SK-N-SH (cell line): ENCODE measurements at regions not wholly inside any gene's neighbourhood (a gene's known extent, or its start where the extent isn't known, plus 50 kb on each side); places are given as distances from the start of the nearest gene placed in this dataset.

Experiments used
- CTCF ChIA-PET: fragments of 300-600, 350-600 bp; formaldehyde crosslinking; extraction: SDS; loops from one replicate; lab custom pipeline; 2021; lab: Yijun Ruan, JAX
- POLR2A ChIA-PET: fragments of 350-600 bp; sonication (Branson Sonifier 250); formaldehyde crosslinking; extraction: SDS; loops from one replicate; lab custom pipeline; 2020; ENCODE audit warnings: antibody characterized with exemption, inconsistent platforms; lab: Yijun Ruan, JAX
- DNase-seq: peaks from one replicate; pipeline ENCODE4 v3.0.0; 2012
- H2AFZ ChIP-seq: fragments of 200-600 bp; sonication (generic); 2 replicates; pipeline ENCODE4 v1.8.1; 2016; ENCODE audit warnings: antibody characterized with exemption, mild to moderate bottlenecking, low read depth
- H3F3A ChIP-seq: fragments of 200-600 bp; sonication (generic); replicated peaks from 2 replicates; pipeline ENCODE3; 2016; ENCODE audit warnings: antibody characterized with exemption, mild to moderate bottlenecking; ENCODE audit not compliant: insufficient read depth
- H3K27ac ChIP-seq, 2 experiments: fragments of 200-500 bp in 1 of 2; fragments of 200-600 bp in 1 of 2; sonication (Bioruptor generic) in 1 of 2; sonication (generic), shearing (Covaris generic) in 1 of 2; 2 replicates each; pipeline versions ENCODE4 v1.5.1 to v1.6.1; 2014 to 2016; ENCODE audit warnings: low read depth in 2 of 2, inconsistent platforms in 1 of 2, low read length in 1 of 2, mild to moderate bottlenecking in 1 of 2, mixed read lengths in 1 of 2
- H3K27me3 ChIP-seq: fragments of 200-600 bp; sonication (generic), shearing (Covaris generic); 2 replicates; pipeline ENCODE4 v1.6.1; 2016; ENCODE audit warnings: mixed run types; ENCODE audit not compliant: insufficient read depth
- H3K36me3 ChIP-seq, 2 experiments: fragments of 200-500 bp in 1 of 2; fragments of 200-600 bp in 1 of 2; sonication (Bioruptor generic) in 1 of 2; sonication (generic) in 1 of 2; replicated peaks in 1 of 2; 2 replicates each; pipeline versions ENCODE3 to v1.5.1; 2014 to 2016; ENCODE audit warnings: low read length in 1 of 2, mild to moderate bottlenecking in 1 of 2; ENCODE audit not compliant: insufficient read depth in 2 of 2, control insufficient read depth in 1 of 2
- H3K4me1 ChIP-seq, 2 experiments: fragments of 200-500 bp in 1 of 2; fragments of 200-600 bp in 1 of 2; sonication (Bioruptor generic) in 1 of 2; sonication (generic), shearing (Covaris generic) in 1 of 2; 2 replicates each; pipeline versions ENCODE4 v1.5.1 to v1.6.1; 2014 to 2016; ENCODE audit warnings: low read depth in 1 of 2, low read length in 1 of 2, mixed run types in 1 of 2; ENCODE audit not compliant: insufficient read depth in 2 of 2, control insufficient read depth in 1 of 2
- H3K4me2 ChIP-seq: fragments of 200-600 bp; sonication (generic), shearing (Covaris generic); 2 replicates; pipeline ENCODE4 v1.6.1; 2017; ENCODE audit warnings: mixed run types
- H3K4me3 ChIP-seq, 2 experiments: fragments of 200-500 bp in 1 of 2; fragments of 200-600 bp in 1 of 2; sonication (Bioruptor generic) in 1 of 2; sonication (generic), shearing (Covaris generic) in 1 of 2; 2 replicates each; pipeline versions ENCODE4 v1.5.1 to v1.8.1; 2014 to 2016; ENCODE audit warnings: low read depth in 2 of 2, inconsistent platforms in 1 of 2, low read length in 1 of 2, mild to moderate bottlenecking in 1 of 2, mixed read lengths in 1 of 2, moderate library complexity in 1 of 2
- H3K79me2 ChIP-seq: fragments of 200-600 bp; sonication (generic); 2 replicates; pipeline ENCODE4 v1.8.1; 2017; ENCODE audit warnings: mild to moderate bottlenecking; ENCODE audit not compliant: insufficient read depth
- H3K9ac ChIP-seq: fragments of 200-600 bp; sonication (generic); 2 replicates; pipeline ENCODE4 v1.6.1; 2017; ENCODE audit warnings: mixed run types
- H3K9me2 ChIP-seq: fragments of 200-600 bp; sonication (generic); 2 replicates; pipeline ENCODE4 v1.6.1; 2017; ENCODE audit warnings: mixed run types
- H3K9me3 ChIP-seq: fragments of 200-600 bp; sonication (generic); 2 replicates; pipeline ENCODE4 v1.6.1; 2017; ENCODE audit warnings: mixed run types, mild to moderate bottlenecking, moderate library complexity
- H4K20me1 ChIP-seq: fragments of 200-600 bp; sonication (generic); 2 replicates; pipeline ENCODE4 v1.6.1; 2017; ENCODE audit warnings: mild to moderate bottlenecking, mixed run types; ENCODE audit not compliant: insufficient read depth
- EP300 ChIP-seq, 2 experiments: IDR thresholded peaks; 2 replicates each; pipeline versions ENCODE4 v1.4.0 to v1.6.1; 2012; ENCODE audit warnings: borderline replicate concordance in 1 of 2, low read depth in 1 of 2, low read length in 1 of 2
- FOXJ3 ChIP-seq: sonication (generic); formaldehyde crosslinking; IDR thresholded peaks from 2 replicates; pipeline ENCODE4 v1.5.1; 2020; ENCODE audit warnings: mild to moderate bottlenecking, missing genetic modification reagents
- SMC3 ChIP-seq: IDR thresholded peaks from 2 replicates; pipeline ENCODE4 v1.6.1; 2012; ENCODE audit warnings: low read depth, low read length, improper control_type of control experiment
- TCF12 ChIP-seq: IDR thresholded peaks from 2 replicates; pipeline ENCODE4 v1.4.0; 2012
- USF1 ChIP-seq: IDR thresholded peaks from 2 replicates; pipeline ENCODE4 v1.4.0; 2012; ENCODE audit warnings: low read depth, borderline replicate concordance
- WGBS: methylation state at CpG from one replicate; pipeline ENCODE4 v1.1.6; 2017; ENCODE audit warnings: low lambda C conversion rate; 5-methylcytosine and 5-hydroxymethylcytosine counted together
- TF ChIP-seq, protein P1 (sequence below): fragments of 200-600 bp; sonication (generic); IDR thresholded peaks from 2 replicates; pipeline ENCODE4 v1.6.1; 2017; ENCODE audit warnings: antibody characterized with exemption, mild to moderate bottlenecking, moderate library complexity
- TF ChIP-seq, protein P2 (sequence below): IDR thresholded peaks from 2 replicates; pipeline ENCODE4 v1.6.1; 2012; ENCODE audit warnings: mild to moderate bottlenecking, low read depth, low read length, moderate library complexity

- WGBS = 81% methylated on average over 7 of the region's 7 CpGs
- Histone ChIP-seq H3K4me3 (no peak overlapping the region), H3K27me3 (no peaks in the 10 kb centered on the region), H4K20me1 (no peaks in the 10 kb centered on the region), H3K36me3 (no peaks in the 10 kb centered on the region), H3K4me2 (no peak overlapping the region), H3K79me2 (no peaks in the 10 kb centered on the region), H3K4me1 (no peaks in the 10 kb centered on the region), H3K27ac (no peak overlapping the region), H2AFZ (no peak overlapping the region), H3K9me3 (no peaks in the 10 kb centered on the region), H3K9ac (no peak overlapping the region), H3K9me2 (no peaks in the 10 kb centered on the region), H3F3A (no peaks in the 10 kb centered on the region)
- ChIA-PET CTCF (no interaction called here), POLR2A (no interaction called here)
- no peak for TF ChIP-seq SMC3
- no peak for TF ChIP-seq USF1
- TF ChIP-seq, protein P1, sequence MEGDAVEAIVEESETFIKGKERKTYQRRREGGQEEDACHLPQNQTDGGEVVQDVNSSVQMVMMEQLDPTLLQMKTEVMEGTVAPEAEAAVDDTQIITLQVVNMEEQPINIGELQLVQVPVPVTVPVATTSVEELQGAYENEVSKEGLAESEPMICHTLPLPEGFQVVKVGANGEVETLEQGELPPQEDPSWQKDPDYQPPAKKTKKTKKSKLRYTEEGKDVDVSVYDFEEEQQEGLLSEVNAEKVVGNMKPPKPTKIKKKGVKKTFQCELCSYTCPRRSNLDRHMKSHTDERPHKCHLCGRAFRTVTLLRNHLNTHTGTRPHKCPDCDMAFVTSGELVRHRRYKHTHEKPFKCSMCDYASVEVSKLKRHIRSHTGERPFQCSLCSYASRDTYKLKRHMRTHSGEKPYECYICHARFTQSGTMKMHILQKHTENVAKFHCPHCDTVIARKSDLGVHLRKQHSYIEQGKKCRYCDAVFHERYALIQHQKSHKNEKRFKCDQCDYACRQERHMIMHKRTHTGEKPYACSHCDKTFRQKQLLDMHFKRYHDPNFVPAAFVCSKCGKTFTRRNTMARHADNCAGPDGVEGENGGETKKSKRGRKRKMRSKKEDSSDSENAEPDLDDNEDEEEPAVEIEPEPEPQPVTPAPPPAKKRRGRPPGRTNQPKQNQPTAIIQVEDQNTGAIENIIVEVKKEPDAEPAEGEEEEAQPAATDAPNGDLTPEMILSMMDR = no peak
- TF ChIP-seq TCF12 = no peak
- TF ChIP-seq FOXJ3 (CRISPR knock-in tag) = no peak
- no peak for DNase-seq
These were observed 204.7 kb downstream of the RHOU start for GRCh38 chr1:228939881-228940392.

DNA sequence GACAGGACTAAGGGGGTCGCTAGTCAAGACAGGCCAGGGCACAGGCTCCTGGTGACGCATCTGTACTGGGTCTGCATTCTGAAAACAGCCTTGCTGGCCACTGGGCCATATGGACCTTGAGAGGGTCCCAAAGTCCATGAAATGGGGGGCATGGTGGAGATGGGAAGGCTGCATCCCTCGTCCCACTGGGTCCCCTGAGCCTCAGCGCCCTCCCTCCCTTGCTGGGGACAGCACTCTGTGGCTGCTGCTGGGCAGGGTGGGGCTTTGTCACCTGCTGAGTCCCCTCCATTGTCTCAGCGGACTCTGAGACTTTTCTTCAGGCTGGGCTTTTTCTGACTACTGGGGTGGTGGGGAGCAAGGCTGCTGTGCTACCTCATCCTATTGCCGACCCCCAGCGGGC lies 205.2 kb downstream of the RHOU start:
- Histone ChIP-seq H3K27ac (no peak overlapping the region), H4K20me1 (no peaks in the 10 kb centered on the region), H3K4me1 (no peaks in the 10 kb centered on the region), H3K79me2 (no peaks in the 10 kb centered on the region), H3K4me3 (no peak overlapping the region), H3K4me2 (no peak overlapping the region), H3K36me3 (no peaks in the 10 kb centered on the region), H3K9me2 (no peaks in the 10 kb centered on the region), H3K9me3 (no peaks in the 10 kb centered on the region), H2AFZ (no peak overlapping the region), H3K27me3 (no peaks in the 10 kb centered on the region), H3F3A (no peaks in the 10 kb centered on the region), H3K9ac (no peak overlapping the region)
- no peak for TF ChIP-seq EP300 (IDR thresholded peaks at IDR 0.05; ENCODE audit: borderline replicate concordance in 1 of 2, low read depth in 1 of 2, low read length in 1 of 2)
- TF ChIP-seq, protein P2, sequence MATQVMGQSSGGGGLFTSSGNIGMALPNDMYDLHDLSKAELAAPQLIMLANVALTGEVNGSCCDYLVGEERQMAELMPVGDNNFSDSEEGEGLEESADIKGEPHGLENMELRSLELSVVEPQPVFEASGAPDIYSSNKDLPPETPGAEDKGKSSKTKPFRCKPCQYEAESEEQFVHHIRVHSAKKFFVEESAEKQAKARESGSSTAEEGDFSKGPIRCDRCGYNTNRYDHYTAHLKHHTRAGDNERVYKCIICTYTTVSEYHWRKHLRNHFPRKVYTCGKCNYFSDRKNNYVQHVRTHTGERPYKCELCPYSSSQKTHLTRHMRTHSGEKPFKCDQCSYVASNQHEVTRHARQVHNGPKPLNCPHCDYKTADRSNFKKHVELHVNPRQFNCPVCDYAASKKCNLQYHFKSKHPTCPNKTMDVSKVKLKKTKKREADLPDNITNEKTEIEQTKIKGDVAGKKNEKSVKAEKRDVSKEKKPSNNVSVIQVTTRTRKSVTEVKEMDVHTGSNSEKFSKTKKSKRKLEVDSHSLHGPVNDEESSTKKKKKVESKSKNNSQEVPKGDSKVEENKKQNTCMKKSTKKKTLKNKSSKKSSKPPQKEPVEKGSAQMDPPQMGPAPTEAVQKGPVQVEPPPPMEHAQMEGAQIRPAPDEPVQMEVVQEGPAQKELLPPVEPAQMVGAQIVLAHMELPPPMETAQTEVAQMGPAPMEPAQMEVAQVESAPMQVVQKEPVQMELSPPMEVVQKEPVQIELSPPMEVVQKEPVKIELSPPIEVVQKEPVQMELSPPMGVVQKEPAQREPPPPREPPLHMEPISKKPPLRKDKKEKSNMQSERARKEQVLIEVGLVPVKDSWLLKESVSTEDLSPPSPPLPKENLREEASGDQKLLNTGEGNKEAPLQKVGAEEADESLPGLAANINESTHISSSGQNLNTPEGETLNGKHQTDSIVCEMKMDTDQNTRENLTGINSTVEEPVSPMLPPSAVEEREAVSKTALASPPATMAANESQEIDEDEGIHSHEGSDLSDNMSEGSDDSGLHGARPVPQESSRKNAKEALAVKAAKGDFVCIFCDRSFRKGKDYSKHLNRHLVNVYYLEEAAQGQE = no peak
- POLR2A ChIA-PET = no interaction called here
- DNase-seq = no peak
- WGBS = 51% methylated on average over 6 of the region's 7 CpGs
- CTCF ChIA-PET = no interaction called here
